H1 (cell line): ENCODE measurements at regions not wholly inside any gene's neighbourhood (a gene's known extent, or its start where the extent isn't known, plus 50 kb on each side); places are given as distances from the start of the nearest gene placed in this dataset.

ENCODE experiments used
- CTCF ChIA-PET: fragments of 300-600 bp; sonication (Branson Sonifier 250); formaldehyde crosslinking; loops from one replicate; lab custom pipeline; 2021; ENCODE audit not compliant: partially characterized antibody; lab: Charles Lee
- POLR2A ChIA-PET: fragments of 300-600 bp; sonication (Branson Sonifier 250); formaldehyde crosslinking; loops from one replicate; lab custom pipeline; 2021; ENCODE audit warnings: inconsistent platforms; ENCODE audit not compliant: partially characterized antibody; lab: Charles Lee
- DNase-seq, 2 experiments: peaks; one replicate each; pipeline versions ENCODE4 v3.0.0 to v3.0.0-alpha.2; 2010 to 2022; ENCODE audit warnings: low spot score in 2 of 2, low read depth in 1 of 2, mixed read lengths in 1 of 2
- FAIRE-seq: peaks from 2 replicates; lab custom pipeline; 2011; peaks lifted over from hg19 to GRCh38; lab: Jason Lieb, UNC
- H2AFZ ChIP-seq: 2 replicates; pipeline ENCODE4 v1.8.1; 2012; ENCODE audit warnings: low read length, inconsistent platforms
- H2AK5ac ChIP-seq: 2 replicates; pipeline ENCODE4 v1.6.1; 2013; ENCODE audit warnings: low read depth, low read length
- H2BK120ac ChIP-seq: replicated peaks from 2 replicates; pipeline ENCODE3; 2013; ENCODE audit warnings: low read depth, low read length, inconsistent platforms
- H2BK12ac ChIP-seq: 2 replicates; pipeline ENCODE4 v1.6.1; 2013; ENCODE audit warnings: low read depth, low read length
- H2BK15ac ChIP-seq: 2 replicates; pipeline ENCODE4 v1.6.1; 2013; ENCODE audit warnings: low read length
- H2BK20ac ChIP-seq: 2 replicates; pipeline ENCODE4 v1.6.1; 2013; ENCODE audit warnings: low read length
- H2BK5ac ChIP-seq: 2 replicates; pipeline ENCODE4 v1.6.1; 2013; ENCODE audit warnings: low read depth, low read length
- H3K14ac ChIP-seq: 2 replicates; pipeline ENCODE4 v1.6.1; 2013; ENCODE audit warnings: inconsistent platforms; ENCODE audit not compliant: insufficient read length
- H3K18ac ChIP-seq: 2 replicates; pipeline ENCODE4 v1.6.1; 2013; ENCODE audit warnings: low read length; ENCODE audit errors: extremely low read depth
- H3K23ac ChIP-seq: 2 replicates; pipeline ENCODE4 v1.6.1; 2013; ENCODE audit warnings: inconsistent platforms; ENCODE audit not compliant: insufficient read length
- H3K23me2 ChIP-seq: 2 replicates; pipeline ENCODE4 v1.6.1; 2013; ENCODE audit warnings: low read depth, low read length
- H3K27ac ChIP-seq: 2 replicates; pipeline ENCODE4 v1.6.1; 2011; ENCODE audit warnings: low read depth, low read length, inconsistent platforms
- H3K27me3 ChIP-seq, 4 experiments: replicated peaks in 1 of 4; 1 replicate in 1 of 4; 2 replicates in 3 of 4; pipeline versions ENCODE4 v1.6.1 to v1.8.1; 2011 to 2013; ENCODE audit warnings: low read length in 3 of 4, mild to moderate bottlenecking in 3 of 4, inconsistent platforms in 2 of 4, mixed read lengths in 2 of 4, moderate library complexity in 1 of 4; ENCODE audit not compliant: control insufficient read depth in 3 of 4, insufficient read depth in 3 of 4; ENCODE audit errors: extremely low read depth in 1 of 4
- H3K36me3 ChIP-seq, 4 experiments: 2 replicates each; pipeline versions ENCODE4 v1.6.1 to v1.8.1; 2011 to 2013; ENCODE audit warnings: mild to moderate bottlenecking in 4 of 4, low read length in 3 of 4, moderate library complexity in 2 of 4, control low read depth in 1 of 4, inconsistent platforms in 1 of 4; ENCODE audit not compliant: insufficient read depth in 4 of 4, control insufficient read depth in 2 of 4
- H3K4ac ChIP-seq: replicated peaks from 2 replicates; pipeline ENCODE3; 2013; ENCODE audit warnings: low read length, low read depth, mixed read lengths, inconsistent platforms; ENCODE audit not compliant: insufficient read length
- H3K4me1 ChIP-seq, 4 experiments: replicated peaks in 1 of 4; 1 replicate in 1 of 4; 2 replicates in 3 of 4; pipeline versions ENCODE4 v1.6.1 to v1.8.1; 2011 to 2013; ENCODE audit warnings: low read length in 3 of 4, inconsistent platforms in 2 of 4, mixed read lengths in 1 of 4; ENCODE audit not compliant: insufficient read depth in 4 of 4, control insufficient read depth in 3 of 4
- H3K4me2 ChIP-seq, 2 experiments: 2 replicates each; pipeline versions ENCODE4 v1.6.1 to v1.8.1; 2011 to 2013; ENCODE audit warnings: low read depth in 2 of 2, low read length in 2 of 2, control low read depth in 1 of 2, inconsistent platforms in 1 of 2, mild to moderate bottlenecking in 1 of 2; ENCODE audit not compliant: insufficient read depth in 1 of 2
- H3K4me3 ChIP-seq, 4 experiments: fragments of 200-600, 300-600 bp in 1 of 4; sonication (generic), shearing (Covaris generic), sonication (Bioruptor Twin) in 1 of 4; 2 replicates each; pipeline versions ENCODE4 v1.5.1 to v1.8.1; 2011 to 2016; ENCODE audit warnings: low read length in 4 of 4, low read depth in 3 of 4, control low read depth in 2 of 4, inconsistent platforms in 2 of 4, mild to moderate bottlenecking in 2 of 4, mixed read lengths in 1 of 4, moderate library complexity in 1 of 4; ENCODE audit not compliant: insufficient read depth in 2 of 4; ENCODE audit errors: extremely low read depth in 1 of 4
- H3K56ac ChIP-seq: replicated peaks from 2 replicates; pipeline ENCODE3; 2013; ENCODE audit warnings: low read depth, mild to moderate bottlenecking, mixed read lengths, low read length, inconsistent platforms; ENCODE audit not compliant: insufficient read length
- H3K79me1 ChIP-seq: 2 replicates; pipeline ENCODE4 v1.6.1; 2013; ENCODE audit warnings: low read depth, low read length, control low read depth
- H3K79me2 ChIP-seq, 2 experiments: 2 replicates each; pipeline versions ENCODE4 v1.6.1 to v1.8.1; 2012 to 2013; ENCODE audit warnings: low read length in 2 of 2, mild to moderate bottlenecking in 2 of 2, inconsistent platforms in 1 of 2; ENCODE audit not compliant: insufficient read depth in 2 of 2, control insufficient read depth in 1 of 2
- H3K9ac ChIP-seq, 4 experiments: replicated peaks in 1 of 4; 1 replicate in 1 of 4; 2 replicates in 3 of 4; pipeline versions ENCODE4 v1.6.1 to v1.8.1; 2011 to 2013; ENCODE audit warnings: low read depth in 3 of 4, low read length in 3 of 4, control low read depth in 2 of 4, mild to moderate bottlenecking in 2 of 4, moderate library complexity in 2 of 4, inconsistent platforms in 1 of 4; ENCODE audit errors: extremely low read depth in 1 of 4
- H3K9me3 ChIP-seq, 2 experiments: 2 replicates each; pipeline versions ENCODE4 v1.6.1 to v1.8.1; 2012 to 2013; ENCODE audit warnings: mild to moderate bottlenecking in 2 of 2, moderate library complexity in 2 of 2, control low read depth in 1 of 2, inconsistent platforms in 1 of 2, low read depth in 1 of 2, low read length in 1 of 2, mixed read lengths in 1 of 2; ENCODE audit not compliant: insufficient read depth in 2 of 2
- H4K20me1 ChIP-seq, 2 experiments: replicated peaks in 1 of 2; 2 replicates each; pipeline versions ENCODE3 to v1.8.1; 2011 to 2013; ENCODE audit warnings: inconsistent platforms in 2 of 2, low read length in 2 of 2, mild to moderate bottlenecking in 1 of 2; ENCODE audit not compliant: insufficient read depth in 2 of 2, control insufficient read depth in 1 of 2
- H4K5ac ChIP-seq: 2 replicates; pipeline ENCODE4 v1.6.1; 2013; ENCODE audit warnings: low read length, low read depth, mixed read lengths, inconsistent platforms; ENCODE audit not compliant: insufficient read length
- H4K8ac ChIP-seq: 2 replicates; pipeline ENCODE4 v1.8.0; 2013; ENCODE audit warnings: mild to moderate bottlenecking, moderate library complexity, low read length, inconsistent platforms; ENCODE audit not compliant: insufficient read depth; ENCODE audit errors: extremely low read depth
- H4K91ac ChIP-seq: replicated peaks from 2 replicates; pipeline ENCODE3; 2013; ENCODE audit warnings: low read length, mixed read lengths, inconsistent platforms; ENCODE audit not compliant: insufficient read length
- CEBPB ChIP-seq: IDR thresholded peaks from 2 replicates; pipeline ENCODE4 v1.6.1; 2012; ENCODE audit warnings: low read depth, low read length
- FOSL1 ChIP-seq: IDR thresholded peaks from 2 replicates; pipeline ENCODE4 v1.6.1; 2011; ENCODE audit warnings: mild to moderate bottlenecking, low read depth, low read length, moderate library complexity; ENCODE audit not compliant: insufficient read depth
- JUND ChIP-seq: IDR thresholded peaks from 2 replicates; pipeline ENCODE4 v1.6.1; 2011; ENCODE audit warnings: mild to moderate bottlenecking, improper control_type of control experiment, low read length
- POU5F1 ChIP-seq: IDR thresholded peaks from 2 replicates; pipeline ENCODE4 v1.6.1; 2011; ENCODE audit warnings: low read depth, mild to moderate bottlenecking, low read length, moderate library complexity
- RFX5 ChIP-seq: IDR thresholded peaks from 2 replicates; pipeline ENCODE4 v1.6.1; 2011; ENCODE audit warnings: low read depth, low read length, improper control_type of control experiment, borderline replicate concordance
- SIX5 ChIP-seq: IDR thresholded peaks from 2 replicates; pipeline ENCODE4 v1.6.1; 2011; ENCODE audit warnings: mild to moderate bottlenecking, low read depth, low read length
- WGBS, 2 experiments: shearing (Covaris generic) in 1 of 2; methylation state at CpG; one replicate each; pipeline versions ENCODE4 v1.1.6 to v1.1.7; 2013 to 2015; ENCODE audit warnings: low lambda C conversion rate in 2 of 2, mixed read lengths in 2 of 2, inconsistent platforms in 1 of 2, low coverage in 1 of 2, missing lambda C conversion rate in 1 of 2; ENCODE audit not compliant: insufficient replicate concordance in 2 of 2, insufficient coverage in 1 of 2, insufficient read length in 1 of 2; ENCODE audit errors: extremely low coverage in 1 of 2, missing lambda C conversion rate in 1 of 2; 5-methylcytosine and 5-hydroxymethylcytosine counted together
- TF ChIP-seq, protein P1 (sequence below), 3 experiments: IDR thresholded peaks; 1 replicate in 2 of 3; 2 replicates in 1 of 3; pipeline versions ENCODE4 v1.5.1 to v1.6.1; 2011; ENCODE audit warnings: low read length in 3 of 3, mild to moderate bottlenecking in 3 of 3, inconsistent platforms in 2 of 3, low read depth in 1 of 3, moderate library complexity in 1 of 3; ENCODE audit not compliant: insufficient read depth in 1 of 3; ENCODE audit errors: control extremely low read depth in 1 of 3

DNA sequence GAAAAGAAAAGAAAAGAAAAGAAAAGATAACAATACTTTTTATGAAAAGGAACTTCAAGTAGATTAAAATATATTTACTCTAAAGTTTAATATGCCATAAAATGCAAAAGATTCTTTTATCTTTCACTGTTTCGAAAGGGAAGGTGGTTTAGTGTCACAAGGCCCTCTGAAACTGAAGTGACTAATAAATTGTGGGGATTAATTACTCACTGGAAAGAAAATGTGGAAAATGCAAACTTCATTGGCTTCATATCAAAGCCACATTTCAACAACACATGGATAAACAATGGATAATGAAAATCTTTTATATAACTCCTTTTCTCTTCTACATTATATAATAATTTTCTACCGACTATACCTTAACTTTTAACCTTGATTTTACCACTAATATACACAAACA, 320.5 kb upstream of the RSPO3 start:
- no peak overlapping the region for H3K14ac ChIP-seq
- H2BK20ac ChIP-seq = no peak overlapping the region
- no peak overlapping the region for H2BK12ac ChIP-seq
- H2BK5ac ChIP-seq = no peak overlapping the region
- H3K23me2 ChIP-seq = no peaks in the 10 kb centered on the region
- H3K27me3 ChIP-seq = no peaks in the 10 kb centered on the region
- no peak overlapping the region for H3K27ac ChIP-seq
- H4K20me1 ChIP-seq = no peaks in the 10 kb centered on the region
- H2AK5ac ChIP-seq = no peak overlapping the region
- no peaks in the 10 kb centered on the region for H3K36me3 ChIP-seq
- no peak overlapping the region for H3K9ac ChIP-seq
- FAIRE-seq = no peak
- WGBS, 2 experiments = 96 to 100% methylated on average over 1 to 2 of the region's 2 CpGs
- POLR2A ChIA-PET = no interaction called here
- H4K5ac ChIP-seq = no peak overlapping the region
- no peak overlapping the region for H2AFZ ChIP-seq
- H3K79me2 ChIP-seq = no peaks in the 10 kb centered on the region
- no peak overlapping the region for H2BK120ac ChIP-seq
- H4K91ac ChIP-seq = no peak overlapping the region
- no peak overlapping the region for H2BK15ac ChIP-seq
- H3K56ac ChIP-seq = no peak overlapping the region
- H3K23ac ChIP-seq = no peak overlapping the region
- H3K4me1 ChIP-seq = no peaks in the 10 kb centered on the region
- no peaks in the 10 kb centered on the region for H3K9me3 ChIP-seq
- H4K8ac ChIP-seq = no peak overlapping the region
- H3K18ac ChIP-seq = no peak overlapping the region
- H3K4me2 ChIP-seq = no peak overlapping the region
- CTCF ChIA-PET = no interaction called here
- H3K4ac ChIP-seq = no peak overlapping the region
- H3K4me3 ChIP-seq = no peak overlapping the region
- no peaks in the 10 kb centered on the region for H3K79me1 ChIP-seq
- DNase-seq = no peak
- no peak for TF ChIP-seq SIX5
- no peak for TF ChIP-seq POU5F1
- no peak for TF ChIP-seq RFX5
- no peak for TF ChIP-seq CEBPB
- TF ChIP-seq FOSL1 = no peak
- TF ChIP-seq JUND = no peak
- TF ChIP-seq, protein P1, sequence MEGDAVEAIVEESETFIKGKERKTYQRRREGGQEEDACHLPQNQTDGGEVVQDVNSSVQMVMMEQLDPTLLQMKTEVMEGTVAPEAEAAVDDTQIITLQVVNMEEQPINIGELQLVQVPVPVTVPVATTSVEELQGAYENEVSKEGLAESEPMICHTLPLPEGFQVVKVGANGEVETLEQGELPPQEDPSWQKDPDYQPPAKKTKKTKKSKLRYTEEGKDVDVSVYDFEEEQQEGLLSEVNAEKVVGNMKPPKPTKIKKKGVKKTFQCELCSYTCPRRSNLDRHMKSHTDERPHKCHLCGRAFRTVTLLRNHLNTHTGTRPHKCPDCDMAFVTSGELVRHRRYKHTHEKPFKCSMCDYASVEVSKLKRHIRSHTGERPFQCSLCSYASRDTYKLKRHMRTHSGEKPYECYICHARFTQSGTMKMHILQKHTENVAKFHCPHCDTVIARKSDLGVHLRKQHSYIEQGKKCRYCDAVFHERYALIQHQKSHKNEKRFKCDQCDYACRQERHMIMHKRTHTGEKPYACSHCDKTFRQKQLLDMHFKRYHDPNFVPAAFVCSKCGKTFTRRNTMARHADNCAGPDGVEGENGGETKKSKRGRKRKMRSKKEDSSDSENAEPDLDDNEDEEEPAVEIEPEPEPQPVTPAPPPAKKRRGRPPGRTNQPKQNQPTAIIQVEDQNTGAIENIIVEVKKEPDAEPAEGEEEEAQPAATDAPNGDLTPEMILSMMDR (IDR thresholded peaks at IDR 0.05; ENCODE audit: control extremely low read depth in 1 of 3, insufficient read depth in 1 of 3, low read depth in 1 of 3, low read length in 3 of 3) = no peak
